Neuronal stem cell (in vitro differentiated cells): ENCODE measurements at regions not wholly inside any gene's neighbourhood (a gene's known extent, or its start where the extent isn't known, plus 50 kb on each side); places are given as distances from the start of the nearest gene placed in this dataset.
"Not testable (repeated sequence)": the region's sequence is repeated elsewhere in the genome, so short reads cannot be mapped to it uniquely, and the experiment has no call there.

Source experiments
- DNase-seq: peaks from one replicate; pipeline ENCODE4 v3.0.0-alpha.2; 2013; ENCODE audit warnings: low spot score
- H2AFZ ChIP-seq: one replicate; pipeline ENCODE4 v1.6.1; 2013; ENCODE audit warnings: mild to moderate bottlenecking, low read length, inconsistent platforms
- H2AK5ac ChIP-seq: 2 replicates; pipeline ENCODE4 v1.6.1; 2013; ENCODE audit warnings: low read depth, mild to moderate bottlenecking, inconsistent platforms, low read length, moderate library complexity, mixed read lengths
- H2BK120ac ChIP-seq: 2 replicates; pipeline ENCODE4 v1.6.1; 2013; ENCODE audit warnings: low read depth, mild to moderate bottlenecking, inconsistent platforms, low read length, moderate library complexity, mixed read lengths
- H2BK12ac ChIP-seq: one replicate; pipeline ENCODE4 v1.6.1; 2013; ENCODE audit warnings: low read length, inconsistent platforms
- H2BK15ac ChIP-seq: 2 replicates; pipeline ENCODE4 v1.6.1; 2013; ENCODE audit warnings: mild to moderate bottlenecking, low read length, inconsistent platforms, mixed read lengths
- H2BK5ac ChIP-seq: one replicate; pipeline ENCODE4 v1.6.1; 2013; ENCODE audit warnings: inconsistent platforms, mild to moderate bottlenecking, low read length, moderate library complexity
- H3K14ac ChIP-seq: one replicate; pipeline ENCODE4 v1.6.1; 2013; ENCODE audit warnings: low read length, inconsistent platforms
- H3K18ac ChIP-seq: 2 replicates; pipeline ENCODE4 v1.6.1; 2013; ENCODE audit warnings: low read length, inconsistent platforms
- H3K23ac ChIP-seq: 2 replicates; pipeline ENCODE4 v1.6.1; 2013; ENCODE audit warnings: low read depth, mild to moderate bottlenecking, mixed read lengths, low read length, inconsistent platforms; ENCODE audit not compliant: poor library complexity
- H3K27ac ChIP-seq: replicated peaks from 3 replicates; pipeline ENCODE4 v1.5.1; 2013; ENCODE audit warnings: low read length, inconsistent platforms
- H3K27me3 ChIP-seq, 3 experiments: 2 replicates each; pipeline ENCODE4 v1.6.1; 2013; ENCODE audit warnings: low read length in 3 of 3, mild to moderate bottlenecking in 2 of 3, inconsistent platforms in 1 of 3, low read depth in 1 of 3, mixed read lengths in 1 of 3, moderate library complexity in 1 of 3; ENCODE audit not compliant: control insufficient read depth in 3 of 3, insufficient read depth in 3 of 3
- H3K36me3 ChIP-seq, 2 donors: replicated peaks in 1 of 2; 2 replicates each; pipeline ENCODE4 v1.6.1; 2013; ENCODE audit warnings: low read length in 2 of 2; ENCODE audit not compliant: control insufficient read depth in 2 of 2, insufficient read depth in 2 of 2
- H3K4ac ChIP-seq: 2 replicates; pipeline ENCODE4 v1.6.1; 2013; ENCODE audit warnings: inconsistent platforms, mild to moderate bottlenecking, low read length, moderate library complexity
- H3K4me1 ChIP-seq, 2 donors: 1 replicate in 1 of 2; 2 replicates in 1 of 2; pipeline ENCODE4 v1.6.1; 2013; ENCODE audit warnings: low read length in 2 of 2, low read depth in 1 of 2; ENCODE audit not compliant: control insufficient read depth in 2 of 2, insufficient read depth in 1 of 2
- H3K4me2 ChIP-seq: one replicate; pipeline ENCODE4 v1.6.1; 2013; ENCODE audit warnings: mild to moderate bottlenecking, low read length, inconsistent platforms; ENCODE audit not compliant: insufficient read depth, poor library complexity, severe bottlenecking
- H3K4me3 ChIP-seq, 2 donors: 2 replicates each; pipeline ENCODE4 v1.5.1; 2013; ENCODE audit warnings: low read length in 2 of 2, mild to moderate bottlenecking in 2 of 2, inconsistent platforms in 1 of 2, moderate library complexity in 1 of 2
- H3K79me1 ChIP-seq: one replicate; pipeline ENCODE4 v1.6.1; 2013; ENCODE audit warnings: low read depth, mild to moderate bottlenecking, inconsistent platforms, low read length, moderate library complexity
- H3K9ac ChIP-seq: one replicate; pipeline ENCODE4 v1.6.1; 2013; ENCODE audit warnings: mild to moderate bottlenecking, low read depth, low read length, inconsistent platforms; ENCODE audit not compliant: poor library complexity
- H3K9me3 ChIP-seq, 2 donors: replicated peaks in 1 of 2; 2 replicates each; pipeline versions ENCODE3 to v1.6.1; 2013; ENCODE audit warnings: low read length in 2 of 2, mild to moderate bottlenecking in 2 of 2, inconsistent platforms in 1 of 2, low read depth in 1 of 2, mixed read lengths in 1 of 2, moderate library complexity in 1 of 2; ENCODE audit not compliant: control insufficient read depth in 2 of 2, insufficient read depth in 1 of 2
- H4K8ac ChIP-seq: one replicate; pipeline ENCODE4 v1.6.1; 2013; ENCODE audit warnings: low read depth, mild to moderate bottlenecking, inconsistent platforms, low read length, moderate library complexity
- H4K91ac ChIP-seq: one replicate; pipeline ENCODE4 v1.6.1; 2013; ENCODE audit warnings: low read length, low read depth, mild to moderate bottlenecking, inconsistent platforms; ENCODE audit not compliant: poor library complexity
- WGBS, 2 donors: extraction: QIAGEN DNeasy Blood & Tissue Kit; methylation state at CpG; one replicate each; pipeline ENCODE4 v1.1.7; 2013; ENCODE audit warnings: missing lambda C conversion rate in 2 of 2, mixed read lengths in 1 of 2; ENCODE audit not compliant: insufficient read length in 2 of 2, insufficient replicate concordance in 1 of 2; ENCODE audit errors: extremely low coverage in 2 of 2; 5-methylcytosine and 5-hydroxymethylcytosine counted together

GRCh38 chr15:81888748-81889484, 156.9 kb downstream of the MEX3B start:
- H3K4me1 ChIP-seq: no peaks in the 10 kb centered on the region
- no CpG with 5 or more reads among the region's 10 CpGs for WGBS, 2 donors
- H2AK5ac ChIP-seq: no peak overlapping the region

GRCh38 chr15:81887912-81888311, 157.9 kb downstream of the MEX3B start:
- Histone ChIP-seq H3K4me1 (no peaks in the 10 kb centered on the region), H4K91ac (no peak overlapping the region), H3K36me3 (no peaks in the 10 kb centered on the region), H2BK15ac (no peak overlapping the region), H2AFZ (no peak overlapping the region), H4K8ac (no peak overlapping the region), H3K4me3 (no peak overlapping the region), H3K14ac (no peak overlapping the region), H3K27ac (no peak overlapping the region), H3K4me2 (no peak overlapping the region), H3K27me3 (no peaks in the 10 kb centered on the region), H3K79me1 (no peaks in the 10 kb centered on the region), H2BK120ac (no peak overlapping the region), H3K18ac (no peak overlapping the region), H2AK5ac (no peak overlapping the region), H3K4ac (no peak overlapping the region), H2BK5ac (no peak overlapping the region), H3K9ac (no peak overlapping the region), H2BK12ac (no peak overlapping the region), H3K9me3 (no peaks in the 10 kb centered on the region), H3K23ac (no peak overlapping the region)
- no peak for DNase-seq
- WGBS, 2 donors: no CpG with 5 or more reads among the region's 2 CpGs

More at GRCh38 chr15:81888748-81889484, 156.9 kb downstream of the MEX3B start:
- Histone ChIP-seq H2BK5ac (no peak overlapping the region), H2BK12ac (no peak overlapping the region), H3K9ac (no peak overlapping the region), H3K27me3 (no peaks in the 10 kb centered on the region), H3K9me3 (no peaks in the 10 kb centered on the region), H3K23ac (no peak overlapping the region), H2AFZ (no peak overlapping the region), H4K8ac (no peak overlapping the region), H2BK15ac (no peak overlapping the region), H3K27ac (no peak overlapping the region), H3K4me2 (no peak overlapping the region), H4K91ac (no peak overlapping the region), H2BK120ac (no peak overlapping the region), H3K4me3 (no peak overlapping the region), H3K36me3 (no peaks in the 10 kb centered on the region), H3K14ac (no peak overlapping the region), H3K4ac (no peak overlapping the region), H3K18ac (no peak overlapping the region), H3K79me1 (no peaks in the 10 kb centered on the region)
- no peak for DNase-seq

DNA sequence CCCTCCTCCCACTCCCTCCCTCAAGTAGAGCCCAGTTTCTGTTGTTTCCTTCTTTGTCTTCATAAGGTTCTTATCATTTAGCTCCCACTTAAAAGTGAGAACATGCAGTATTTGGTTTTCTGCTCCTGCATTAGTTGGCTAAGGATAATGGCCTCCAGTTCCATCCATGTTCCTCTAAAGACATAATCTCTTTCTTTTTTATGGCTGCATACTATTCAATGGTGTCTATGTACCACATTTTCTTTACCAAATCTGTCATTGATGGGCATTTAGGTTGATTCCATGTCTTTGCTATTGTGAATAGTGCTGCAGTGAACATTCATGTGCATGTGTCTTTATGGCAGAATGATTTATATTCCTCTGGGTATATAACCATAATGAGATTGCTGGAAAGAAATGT, 158.6 kb downstream of the MEX3B start:
- not testable (repeated sequence) for H3K4me1 ChIP-seq, H3K79me1 ChIP-seq, H3K18ac ChIP-seq, H3K4ac ChIP-seq, H2BK12ac ChIP-seq, H3K9me3 ChIP-seq, H2AK5ac ChIP-seq, H2BK15ac ChIP-seq, H3K23ac ChIP-seq, H3K14ac ChIP-seq, H3K27ac ChIP-seq, H4K8ac ChIP-seq, H3K4me3 ChIP-seq, H4K91ac ChIP-seq, H2BK5ac ChIP-seq, DNase-seq, H2BK120ac ChIP-seq, H3K4me2 ChIP-seq, H3K9ac ChIP-seq, H3K27me3 ChIP-seq, H2AFZ ChIP-seq, H3K36me3 ChIP-seq

GRCh38 chr15:81886591-81886990, 159.2 kb downstream of the MEX3B start:
- H3K36me3 ChIP-seq: no peaks in the 10 kb centered on the region
- H2BK120ac ChIP-seq: no peak overlapping the region
- no peak overlapping the region for H4K8ac ChIP-seq
- H3K4me2 ChIP-seq: no peak overlapping the region
- no CpG with 5 or more reads among the region's 6 CpGs for WGBS, 2 donors
- H3K9ac ChIP-seq: no peak overlapping the region
- H2AK5ac ChIP-seq: no peak overlapping the region
- no peaks in the 10 kb centered on the region for H3K27me3 ChIP-seq
- no peak overlapping the region for H2AFZ ChIP-seq
- DNase-seq: no peak
- H3K4me3 ChIP-seq: no peak overlapping the region
- H3K4ac ChIP-seq: no peak overlapping the region
- no peaks in the 10 kb centered on the region for H3K79me1 ChIP-seq
- H2BK15ac ChIP-seq: no peak overlapping the region
- H2BK5ac ChIP-seq: no peak overlapping the region
- H2BK12ac ChIP-seq: no peak overlapping the region
- H3K18ac ChIP-seq: no peak overlapping the region
- H3K27ac ChIP-seq: no peak overlapping the region
- no peak overlapping the region for H4K91ac ChIP-seq
- no peaks in the 10 kb centered on the region for H3K9me3 ChIP-seq
- no peak overlapping the region for H3K14ac ChIP-seq
- no peaks in the 10 kb centered on the region for H3K4me1 ChIP-seq
- H3K23ac ChIP-seq: no peak overlapping the region
